NB4 (cell line): ENCODE measurements at regions not wholly inside any gene's neighbourhood (a gene's known extent, or its start where the extent isn't known, plus 50 kb on each side); places are given as distances from the start of the nearest gene placed in this dataset.
A peak's percentile ranks its signal among the peaks of the same experiment; 100 is the strongest.

ENCODE experiments used
- DNase-seq: peaks from one replicate; pipeline ENCODE4 v3.0.0; 2010; ENCODE audit warnings: low read depth
- H3K4me3 ChIP-seq: one replicate; pipeline ENCODE4 v1.5.1; 2011; ENCODE audit warnings: mild to moderate bottlenecking, low read depth, low read length, moderate library complexity
- CTCF ChIP-seq: IDR thresholded peaks from one replicate; pipeline ENCODE4 v1.5.1; 2012; ENCODE audit warnings: low read depth, low read length
- MAX ChIP-seq: IDR thresholded peaks from 2 replicates; pipeline ENCODE4 v1.6.1; 2011; ENCODE audit warnings: low read depth, low read length
- MYC ChIP-seq: IDR thresholded peaks from 2 replicates; pipeline ENCODE4 v1.6.1; 2011; ENCODE audit warnings: low read depth, low read length
- POLR2A ChIP-seq: IDR thresholded peaks from 2 replicates; pipeline ENCODE4 v1.6.1; 2011; ENCODE audit warnings: mild to moderate bottlenecking; ENCODE audit not compliant: insufficient read length; ENCODE audit errors: extremely low read depth

GRCh38 chr6:14968056-14968637, 277.7 kb upstream of the JARID2 start:
- TF ChIP-seq MYC (no peak), POLR2A (no peak), CTCF (no peak), MAX (no peak)
- H3K4me3 ChIP-seq = no peak overlapping the region
- no peak for DNase-seq

- DNase-seq = no peak
- no peak overlapping the region for H3K4me3 ChIP-seq
- TF ChIP-seq MYC = no peak
- TF ChIP-seq CTCF = no peak
- no peak for TF ChIP-seq MAX
Observed at GRCh38 chr6:14969126-14969525, 276.7 kb upstream of the JARID2 start.

- H3K4me3 ChIP-seq = no peak overlapping the region
- DNase-seq = no peak
- no peak for TF ChIP-seq MYC
- TF ChIP-seq MAX = no peak
- TF ChIP-seq CTCF = no peak
- TF ChIP-seq POLR2A = no peak
Observed at GRCh38 chr6:14972379-14973067, 273.3 kb upstream of the JARID2 start.

- no peak overlapping the region for H3K4me3 ChIP-seq
- TF ChIP-seq POLR2A (no peak), MYC (no peak), CTCF (no peak)
- no peak for DNase-seq
Observed at GRCh38 chr6:14974372-14974771, 271.5 kb upstream of the JARID2 start.

- TF ChIP-seq CTCF (no peak), MYC (no peak), POLR2A (no peak), MAX (no peak)
- no peak overlapping the region for H3K4me3 ChIP-seq
- no peak for DNase-seq
Observed at GRCh38 chr6:14974792-14975470, 270.9 kb upstream of the JARID2 start.

GRCh38 chr6:14975471-14975817, 270.4 kb upstream of the JARID2 start:
- TF ChIP-seq MYC (peak; percentile 44; the same call in 1 of the 2 replicates), CTCF (no peak), MAX (peak; percentile 89), POLR2A (no peak)
- no peak overlapping the region for H3K4me3 ChIP-seq
- peak; percentile 54 for DNase-seq
